Endothelial cell of umbilical vein (primary cell): ENCODE measurements at regions not wholly inside any gene's neighbourhood (a gene's known extent, or its start where the extent isn't known, plus 50 kb on each side); places are given as distances from the start of the nearest gene placed in this dataset.

Experiments used
- BruUV-seq: library from RNA; stranded (reverse); fragments of 400-500 nt; replicated peaks from 2 replicates; lab custom pipeline; 2021; lab: Mats Ljungman, UMichigan
- CTCF ChIA-PET: fragments of 300-600, 350-600 bp; sonication (Branson Sonifier 250); formaldehyde crosslinking; loops from one replicate; lab custom pipeline; 2021; ENCODE audit warnings: antibody characterized with exemption, inconsistent platforms; lab: Charles Lee
- POLR2A ChIA-PET: fragments of 300-600, 350-600 bp; sonication (Branson Sonifier 250); formaldehyde crosslinking; loops from one replicate; lab custom pipeline; 2021; ENCODE audit warnings: antibody characterized with exemption, inconsistent platforms; lab: Charles Lee
- DNase-seq: peaks from one replicate; pipeline ENCODE4 v3.0.0-alpha.2; 2011; ENCODE audit warnings: low read depth, low spot score
- FAIRE-seq: peaks from 2 replicates; lab custom pipeline; 2011; peaks lifted over from hg19 to GRCh38; lab: Jason Lieb, UNC
- H2AFZ ChIP-seq: 2 replicates; pipeline ENCODE4 v1.6.0; 2012; ENCODE audit warnings: low read depth, low read length, control low read depth, inconsistent platforms
- H3K27ac ChIP-seq: 2 replicates; pipeline ENCODE4 v1.5.1; 2011; ENCODE audit warnings: low read depth, mild to moderate bottlenecking, control low read depth, low read length, moderate library complexity; ENCODE audit not compliant: insufficient read depth
- H3K27me3 ChIP-seq, 2 experiments: 2 replicates each; pipeline versions ENCODE4 v1.6.0 to v1.6.1; 2011; ENCODE audit warnings: low read length in 2 of 2, mixed read lengths in 1 of 2; ENCODE audit not compliant: control insufficient read depth in 2 of 2, insufficient read depth in 2 of 2
- H3K36me3 ChIP-seq, 2 experiments: 2 replicates in 1 of 2; 3 replicates in 1 of 2; pipeline ENCODE4 v1.5.1; 2011; ENCODE audit warnings: low read length in 2 of 2, mild to moderate bottlenecking in 1 of 2, moderate library complexity in 1 of 2; ENCODE audit not compliant: control insufficient read depth in 2 of 2, insufficient read depth in 2 of 2; ENCODE audit errors: extremely low read depth in 1 of 2
- H3K4me1 ChIP-seq: 3 replicates; pipeline ENCODE4 v1.5.1; 2011; ENCODE audit warnings: mild to moderate bottlenecking, low read length; ENCODE audit not compliant: control insufficient read depth, insufficient read depth; ENCODE audit errors: extremely low read depth
- H3K4me2 ChIP-seq: 2 replicates; pipeline ENCODE4 v1.6.1; 2011; ENCODE audit warnings: low read length, control low read depth, mixed read lengths; ENCODE audit not compliant: insufficient read depth
- H3K4me3 ChIP-seq, 3 experiments: fragments of 200-600 bp in 1 of 3; sonication (generic), shearing (Covaris generic) in 1 of 3; replicated peaks in 1 of 3; 2 replicates each; pipeline ENCODE4 v1.5.1; 2011 to 2016; ENCODE audit warnings: control low read depth in 3 of 3, low read length in 3 of 3, mild to moderate bottlenecking in 2 of 3, inconsistent platforms in 1 of 3, low read depth in 1 of 3, moderate library complexity in 1 of 3; ENCODE audit not compliant: insufficient read depth in 1 of 3
- H3K79me2 ChIP-seq: 2 replicates; pipeline ENCODE4 v1.6.0; 2012; ENCODE audit warnings: low read length, inconsistent platforms; ENCODE audit not compliant: control insufficient read depth, insufficient read depth
- H3K9ac ChIP-seq: replicated peaks from 2 replicates; pipeline ENCODE3; 2011; ENCODE audit warnings: low read length, control low read depth; ENCODE audit not compliant: insufficient read depth; ENCODE audit errors: extremely low read depth
- H3K9me1 ChIP-seq: replicated peaks from 3 replicates; pipeline ENCODE4 v1.6.0; 2011; ENCODE audit warnings: mild to moderate bottlenecking, low read length; ENCODE audit not compliant: control insufficient read depth, insufficient read depth; ENCODE audit errors: extremely low read depth
- H3K9me3 ChIP-seq: replicated peaks from 2 replicates; pipeline ENCODE4 v1.5.1; 2012; ENCODE audit warnings: low read length, inconsistent platforms; ENCODE audit not compliant: control insufficient read depth, insufficient read depth
- H4K20me1 ChIP-seq: replicated peaks from 2 replicates; pipeline ENCODE3; 2011; ENCODE audit warnings: mild to moderate bottlenecking, low read length; ENCODE audit not compliant: control insufficient read depth, insufficient read depth; ENCODE audit errors: extremely low read depth
- EZH2 ChIP-seq: IDR thresholded peaks from 2 replicates; pipeline ENCODE4 v1.6.1; 2012; ENCODE audit warnings: borderline replicate concordance, low read depth, mild to moderate bottlenecking, moderate library complexity, low read length, inconsistent platforms; ENCODE audit not compliant: severe bottlenecking
- FOS ChIP-seq: IDR thresholded peaks from 2 replicates; pipeline ENCODE4 v1.6.1; 2011; ENCODE audit warnings: mild to moderate bottlenecking, low read length, moderate library complexity, borderline replicate concordance; ENCODE audit not compliant: insufficient read depth
- GATA2 ChIP-seq: IDR thresholded peaks from 2 replicates; pipeline ENCODE4 v1.7.0; 2011; ENCODE audit warnings: low read depth, mild to moderate bottlenecking, moderate library complexity, mixed read lengths, low read length; ENCODE audit not compliant: insufficient read length, insufficient read depth
- JUN ChIP-seq: IDR thresholded peaks from 2 replicates; pipeline ENCODE4 v1.6.1; 2011; ENCODE audit warnings: borderline replicate concordance, low read depth; ENCODE audit not compliant: insufficient read length, insufficient read depth
- MYC ChIP-seq: IDR thresholded peaks from one replicate; pipeline ENCODE4 v1.6.1; 2011; ENCODE audit warnings: mild to moderate bottlenecking, low read depth, low read length
- POLR2A ChIP-seq: IDR thresholded peaks from 2 replicates; pipeline ENCODE4 v1.6.1; 2012; ENCODE audit warnings: low read depth, mild to moderate bottlenecking, control low read depth, low read length
- POLR2AphosphoS5 ChIP-seq: IDR thresholded peaks from 2 replicates; pipeline ENCODE4 v1.6.1; 2012; ENCODE audit warnings: low read depth, mild to moderate bottlenecking, control low read depth, low read length, moderate library complexity; ENCODE audit not compliant: insufficient read depth
- dilution Hi-C: fragments of 300-500 bp; cut with MboI; formaldehyde crosslinking; loops from one replicate; pipeline ENCODE4 v1.15.0; 2019; ENCODE audit warnings: low sequenced_read_pairs; ENCODE audit not compliant: extremely low pct_ligation_motif_present
- intact Hi-C: fragments of 100-400 bp; cut with micrococcal nuclease; formaldehyde crosslinking; loops from one replicate; pipeline ENCODE4 v1.10.0; 2022
- TF ChIP-seq, protein P1 (sequence below): IDR thresholded peaks from 2 replicates; pipeline ENCODE4 v1.6.1; 2011; ENCODE audit not compliant: insufficient read depth, insufficient read length
- TF ChIP-seq, protein P2 (sequence below), 2 donors: IDR thresholded peaks; 1 replicate in 1 of 2; 2 replicates in 1 of 2; pipeline ENCODE4 v1.5.1; 2011; ENCODE audit warnings: low read length in 2 of 2, mild to moderate bottlenecking in 2 of 2, moderate library complexity in 2 of 2, control low read depth in 1 of 2, inconsistent platforms in 1 of 2, low read depth in 1 of 2; ENCODE audit not compliant: insufficient read depth in 1 of 2; ENCODE audit errors: extremely low read depth in 1 of 2

DNA sequence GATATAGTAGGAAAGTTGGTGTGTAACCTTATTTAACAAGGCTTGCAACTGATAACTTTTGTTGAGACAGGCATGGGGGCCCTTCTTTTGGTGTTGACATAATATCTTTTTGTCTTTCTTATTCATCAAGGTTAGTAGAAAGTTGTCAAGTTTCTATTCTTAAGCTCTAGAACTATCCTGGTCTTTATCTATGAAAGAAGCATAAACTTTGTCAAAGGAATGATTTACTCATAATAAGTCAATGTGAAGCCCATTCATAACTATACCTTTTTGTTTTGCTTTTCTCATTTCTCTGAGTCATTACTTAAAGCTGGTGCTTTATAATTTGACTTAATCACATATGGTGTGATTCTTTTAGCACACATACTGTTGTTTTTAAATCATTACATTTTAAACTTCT is 312.4 kb downstream of the UTRN start:
- no peaks in the 10 kb centered on the region for H3K27me3 ChIP-seq
- no peaks in the 10 kb centered on the region for H3K9me3 ChIP-seq
- H3K4me1 ChIP-seq = no peaks in the 10 kb centered on the region
- H3K4me3 ChIP-seq = no peak overlapping the region
- TF ChIP-seq EZH2 = no peak
- TF ChIP-seq, protein P1, sequence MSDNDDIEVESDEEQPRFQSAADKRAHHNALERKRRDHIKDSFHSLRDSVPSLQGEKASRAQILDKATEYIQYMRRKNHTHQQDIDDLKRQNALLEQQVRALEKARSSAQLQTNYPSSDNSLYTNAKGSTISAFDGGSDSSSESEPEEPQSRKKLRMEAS = no peak
- no peak for TF ChIP-seq GATA2
- TF ChIP-seq MYC = no peak
- no peak for TF ChIP-seq POLR2A
- no peak for TF ChIP-seq FOS
- TF ChIP-seq JUN = no peak
- TF ChIP-seq POLR2AphosphoS5 = no peak
- TF ChIP-seq, protein P2, sequence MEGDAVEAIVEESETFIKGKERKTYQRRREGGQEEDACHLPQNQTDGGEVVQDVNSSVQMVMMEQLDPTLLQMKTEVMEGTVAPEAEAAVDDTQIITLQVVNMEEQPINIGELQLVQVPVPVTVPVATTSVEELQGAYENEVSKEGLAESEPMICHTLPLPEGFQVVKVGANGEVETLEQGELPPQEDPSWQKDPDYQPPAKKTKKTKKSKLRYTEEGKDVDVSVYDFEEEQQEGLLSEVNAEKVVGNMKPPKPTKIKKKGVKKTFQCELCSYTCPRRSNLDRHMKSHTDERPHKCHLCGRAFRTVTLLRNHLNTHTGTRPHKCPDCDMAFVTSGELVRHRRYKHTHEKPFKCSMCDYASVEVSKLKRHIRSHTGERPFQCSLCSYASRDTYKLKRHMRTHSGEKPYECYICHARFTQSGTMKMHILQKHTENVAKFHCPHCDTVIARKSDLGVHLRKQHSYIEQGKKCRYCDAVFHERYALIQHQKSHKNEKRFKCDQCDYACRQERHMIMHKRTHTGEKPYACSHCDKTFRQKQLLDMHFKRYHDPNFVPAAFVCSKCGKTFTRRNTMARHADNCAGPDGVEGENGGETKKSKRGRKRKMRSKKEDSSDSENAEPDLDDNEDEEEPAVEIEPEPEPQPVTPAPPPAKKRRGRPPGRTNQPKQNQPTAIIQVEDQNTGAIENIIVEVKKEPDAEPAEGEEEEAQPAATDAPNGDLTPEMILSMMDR (IDR thresholded peaks at IDR 0.05; ENCODE audit: extremely low read depth in 1 of 2, insufficient read depth in 1 of 2, low read depth in 1 of 2, low read length in 2 of 2) = no peak
- dilution Hi-C loops = no loop called here
- CTCF ChIA-PET = interaction anchor here (1.0 to 1.4 kb wide), 2 partner anchors 14 to 62 kb away, joined by 3 to 5 read pairs; no protein-coding TSS in a partner anchor
- DNase-seq (no peak), FAIRE-seq (no peak)
- no peaks in the 10 kb centered on the region for H3K9me1 ChIP-seq
- no peaks in the 10 kb centered on the region for H3K79me2 ChIP-seq
- BruUV-seq = no TSS peak
- no peak overlapping the region for H2AFZ ChIP-seq
- intact Hi-C loops = no loop called here
- no peak overlapping the region for H3K9ac ChIP-seq
- H4K20me1 ChIP-seq = peaks cover 5% of the 10 kb centered on the region
- POLR2A ChIA-PET = interaction anchor here (0.7 kb wide), 1 partner anchor 71 kb away, joined by 3 read pairs; no protein-coding TSS in a partner anchor
- no peak overlapping the region for H3K27ac ChIP-seq
- H3K4me2 ChIP-seq = no peak overlapping the region
- H3K36me3 ChIP-seq = peaks cover 0 to 5% of the 10 kb centered on the region in 2 experiments
